Parathyroid adenoma (tissue), 2 donors: ENCODE measurements at regions not wholly inside any gene's neighbourhood (a gene's known extent, or its start where the extent isn't known, plus 50 kb on each side); places are given as distances from the start of the nearest gene placed in this dataset.
"Not testable (repeated sequence)": the region's sequence is repeated elsewhere in the genome, so short reads cannot be mapped to it uniquely, and the experiment has no call there.

ENCODE experiments used
- H2AFZ ChIP-seq: fragments of 300-600 bp; sonication (generic); one replicate; pipeline ENCODE4 v1.7.0; 2017; ENCODE audit warnings: antibody characterized with exemption, mild to moderate bottlenecking
- H3K27ac ChIP-seq: fragments of 300-600 bp; sonication (generic); one replicate; pipeline ENCODE4 v1.7.0; 2017
- H3K27me3 ChIP-seq: fragments of 300-600 bp; sonication (generic); one replicate; pipeline ENCODE4 v1.7.0; 2017; ENCODE audit warnings: low read length; ENCODE audit not compliant: control insufficient read depth, insufficient read depth
- H3K36me3 ChIP-seq: fragments of 300-600 bp; sonication (generic); one replicate; pipeline ENCODE4 v1.7.0; 2017; ENCODE audit warnings: low read length; ENCODE audit not compliant: control insufficient read depth, insufficient read depth
- H3K4me1 ChIP-seq: fragments of 300-600 bp; sonication (generic); one replicate; pipeline ENCODE4 v1.7.0; 2017; ENCODE audit warnings: control low read depth
- H3K4me2 ChIP-seq: fragments of 300-600 bp; sonication (generic); one replicate; pipeline ENCODE4 v1.7.0; 2017; ENCODE audit warnings: low read length
- H3K4me3 ChIP-seq: fragments of 300-600 bp; sonication (generic); one replicate; pipeline ENCODE4 v1.7.0; 2017; ENCODE audit warnings: low read depth, low read length
- H3K79me2 ChIP-seq: fragments of 300-600 bp; sonication (generic); one replicate; pipeline ENCODE4 v1.7.0; 2017; ENCODE audit warnings: control low read depth
- H3K9ac ChIP-seq: fragments of 300-600 bp; sonication (generic); one replicate; pipeline ENCODE4 v1.7.0; 2017; ENCODE audit warnings: mild to moderate bottlenecking
- H3K9me3 ChIP-seq: fragments of 300-600 bp; sonication (generic); one replicate; pipeline ENCODE4 v1.7.0; 2017; ENCODE audit warnings: low read length; ENCODE audit not compliant: control insufficient read depth
- TF ChIP-seq, protein P1 (sequence below): fragments of 300-600 bp; sonication (generic); IDR thresholded peaks from one replicate; pipeline ENCODE4 v1.7.0; 2017; ENCODE audit warnings: antibody characterized with exemption, mild to moderate bottlenecking
- donor health status: primary hyperparathyroidism.

- TF ChIP-seq, protein P1, sequence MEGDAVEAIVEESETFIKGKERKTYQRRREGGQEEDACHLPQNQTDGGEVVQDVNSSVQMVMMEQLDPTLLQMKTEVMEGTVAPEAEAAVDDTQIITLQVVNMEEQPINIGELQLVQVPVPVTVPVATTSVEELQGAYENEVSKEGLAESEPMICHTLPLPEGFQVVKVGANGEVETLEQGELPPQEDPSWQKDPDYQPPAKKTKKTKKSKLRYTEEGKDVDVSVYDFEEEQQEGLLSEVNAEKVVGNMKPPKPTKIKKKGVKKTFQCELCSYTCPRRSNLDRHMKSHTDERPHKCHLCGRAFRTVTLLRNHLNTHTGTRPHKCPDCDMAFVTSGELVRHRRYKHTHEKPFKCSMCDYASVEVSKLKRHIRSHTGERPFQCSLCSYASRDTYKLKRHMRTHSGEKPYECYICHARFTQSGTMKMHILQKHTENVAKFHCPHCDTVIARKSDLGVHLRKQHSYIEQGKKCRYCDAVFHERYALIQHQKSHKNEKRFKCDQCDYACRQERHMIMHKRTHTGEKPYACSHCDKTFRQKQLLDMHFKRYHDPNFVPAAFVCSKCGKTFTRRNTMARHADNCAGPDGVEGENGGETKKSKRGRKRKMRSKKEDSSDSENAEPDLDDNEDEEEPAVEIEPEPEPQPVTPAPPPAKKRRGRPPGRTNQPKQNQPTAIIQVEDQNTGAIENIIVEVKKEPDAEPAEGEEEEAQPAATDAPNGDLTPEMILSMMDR, result no peak
- H3K4me1 ChIP-seq, result no peaks in the 10 kb centered on the region
- no peak overlapping the region for H3K9ac ChIP-seq
- no peaks in the 10 kb centered on the region for H3K9me3 ChIP-seq
- H3K4me2 ChIP-seq, result no peak overlapping the region
- H3K79me2 ChIP-seq, result no peaks in the 10 kb centered on the region
- H3K27ac ChIP-seq, result no peak overlapping the region
- no peak overlapping the region for H2AFZ ChIP-seq
- H3K36me3 ChIP-seq, result no peaks in the 10 kb centered on the region
- no peaks in the 10 kb centered on the region for H3K27me3 ChIP-seq
- H3K4me3 ChIP-seq, result no peak overlapping the region
Measured at GRCh38 chr5:58165152-58165551, 294.7 kb downstream of the PLK2 start.

GRCh38 chr5:58161889-58162288, 298.0 kb downstream of the PLK2 start:
- not testable (repeated sequence) for H3K36me3 ChIP-seq, H3K9me3 ChIP-seq, H3K4me2 ChIP-seq, H3K4me3 ChIP-seq, H3K9ac ChIP-seq, H3K79me2 ChIP-seq, H3K4me1 ChIP-seq, H3K27me3 ChIP-seq, H2AFZ ChIP-seq, H3K27ac ChIP-seq

GRCh38 chr5:58156973-58157701, 302.7 kb downstream of the PLK2 start:
- no peak overlapping the region for H3K27ac ChIP-seq
- H3K79me2 ChIP-seq, result no peaks in the 10 kb centered on the region
- H2AFZ ChIP-seq, result no peak overlapping the region
- no peaks in the 10 kb centered on the region for H3K9me3 ChIP-seq
- H3K4me3 ChIP-seq, result no peak overlapping the region
- H3K27me3 ChIP-seq, result no peaks in the 10 kb centered on the region
- TF ChIP-seq, protein P1, result no peak
- no peak overlapping the region for H3K4me2 ChIP-seq
- H3K36me3 ChIP-seq, result no peaks in the 10 kb centered on the region
- H3K4me1 ChIP-seq, result no peaks in the 10 kb centered on the region
- H3K9ac ChIP-seq, result no peak overlapping the region

DNA sequence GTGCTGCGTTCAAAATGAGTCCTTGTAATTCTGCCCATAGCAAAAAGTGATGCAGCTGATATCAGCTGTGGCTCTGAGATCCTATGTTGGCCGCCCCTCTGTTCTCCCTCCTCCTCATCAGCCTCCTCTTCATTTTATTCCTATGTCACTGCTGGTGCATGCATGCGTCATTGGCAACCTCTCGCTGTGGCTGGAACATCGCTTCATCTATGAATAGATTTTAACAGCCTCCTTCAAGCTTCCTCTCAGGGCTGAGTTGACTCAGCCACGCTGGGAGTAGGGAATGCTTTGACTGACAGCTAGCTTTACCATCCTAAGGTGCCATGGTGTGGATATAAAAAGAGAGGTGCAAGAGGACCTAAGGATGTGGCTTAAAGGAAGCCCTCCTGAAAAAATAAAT, 303.5 kb downstream of the PLK2 start:
- no peaks in the 10 kb centered on the region for H3K9me3 ChIP-seq
- no peak overlapping the region for H3K27ac ChIP-seq
- H3K4me3 ChIP-seq, result no peak overlapping the region
- H2AFZ ChIP-seq, result no peak overlapping the region
- no peaks in the 10 kb centered on the region for H3K4me1 ChIP-seq
- H3K36me3 ChIP-seq, result no peaks in the 10 kb centered on the region
- TF ChIP-seq, protein P1, result no peak
- H3K4me2 ChIP-seq, result no peak overlapping the region
- H3K27me3 ChIP-seq, result no peaks in the 10 kb centered on the region
- H3K9ac ChIP-seq, result no peak overlapping the region
- no peaks in the 10 kb centered on the region for H3K79me2 ChIP-seq

- H3K27me3 ChIP-seq, result no peaks in the 10 kb centered on the region
- TF ChIP-seq, protein P1, result no peak
- H3K4me3 ChIP-seq, result no peak overlapping the region
- no peaks in the 10 kb centered on the region for H3K79me2 ChIP-seq
- no peak overlapping the region for H3K27ac ChIP-seq
- no peak overlapping the region for H3K4me2 ChIP-seq
- no peak overlapping the region for H2AFZ ChIP-seq
- no peak overlapping the region for H3K9ac ChIP-seq
- no peaks in the 10 kb centered on the region for H3K4me1 ChIP-seq
- no peaks in the 10 kb centered on the region for H3K9me3 ChIP-seq
- H3K36me3 ChIP-seq, result no peaks in the 10 kb centered on the region
Measured at GRCh38 chr5:58153255-58153654, 306.6 kb downstream of the PLK2 start.
